ENCODE measurements at regions not wholly inside any gene's neighbourhood (a gene's known extent, or its start where the extent isn't known, plus 50 kb on each side); places are given as distances from the start of the nearest gene placed in this dataset.

DNA sequence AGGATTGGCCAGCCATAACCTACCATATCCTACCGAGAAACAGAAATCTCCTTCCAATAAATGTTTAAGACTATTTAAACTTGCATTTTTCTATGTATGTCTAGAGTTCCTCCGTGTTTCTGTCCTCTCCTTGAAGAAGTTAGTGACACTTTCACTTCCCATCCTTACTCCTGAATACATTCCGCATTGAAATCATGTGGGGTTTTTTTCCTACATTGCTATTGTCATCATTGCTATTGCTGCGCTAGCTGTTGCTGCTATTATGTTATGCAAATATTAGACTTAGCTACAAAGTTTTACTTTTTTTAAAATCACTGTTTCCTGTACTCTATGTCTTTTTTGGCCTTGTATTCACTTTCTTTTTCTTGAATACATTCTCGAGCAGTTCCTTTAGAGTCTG is 83.3 kb upstream of the NEK6 start:
- TF ChIP-seq, protein P1, sequence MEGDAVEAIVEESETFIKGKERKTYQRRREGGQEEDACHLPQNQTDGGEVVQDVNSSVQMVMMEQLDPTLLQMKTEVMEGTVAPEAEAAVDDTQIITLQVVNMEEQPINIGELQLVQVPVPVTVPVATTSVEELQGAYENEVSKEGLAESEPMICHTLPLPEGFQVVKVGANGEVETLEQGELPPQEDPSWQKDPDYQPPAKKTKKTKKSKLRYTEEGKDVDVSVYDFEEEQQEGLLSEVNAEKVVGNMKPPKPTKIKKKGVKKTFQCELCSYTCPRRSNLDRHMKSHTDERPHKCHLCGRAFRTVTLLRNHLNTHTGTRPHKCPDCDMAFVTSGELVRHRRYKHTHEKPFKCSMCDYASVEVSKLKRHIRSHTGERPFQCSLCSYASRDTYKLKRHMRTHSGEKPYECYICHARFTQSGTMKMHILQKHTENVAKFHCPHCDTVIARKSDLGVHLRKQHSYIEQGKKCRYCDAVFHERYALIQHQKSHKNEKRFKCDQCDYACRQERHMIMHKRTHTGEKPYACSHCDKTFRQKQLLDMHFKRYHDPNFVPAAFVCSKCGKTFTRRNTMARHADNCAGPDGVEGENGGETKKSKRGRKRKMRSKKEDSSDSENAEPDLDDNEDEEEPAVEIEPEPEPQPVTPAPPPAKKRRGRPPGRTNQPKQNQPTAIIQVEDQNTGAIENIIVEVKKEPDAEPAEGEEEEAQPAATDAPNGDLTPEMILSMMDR (conservative IDR thresholded peaks at IDR 0.05; ENCODE audit: low read length): no peak
- no peak for TF ChIP-seq EZH2phosphoT487 (IDR thresholded peaks at IDR 0.05; ENCODE audit: borderline replicate concordance)
